SK-N-SH (cell line): ENCODE measurements at regions not wholly inside any gene's neighbourhood (a gene's known extent, or its start where the extent isn't known, plus 50 kb on each side); places are given as distances from the start of the nearest gene placed in this dataset.
A peak's percentile ranks its signal among the peaks of the same experiment; 100 is the strongest.

Experiments
- CTCF ChIA-PET: fragments of 300-600, 350-600 bp; formaldehyde crosslinking; extraction: SDS; loops from one replicate; lab custom pipeline; 2021; lab: Yijun Ruan, JAX
- POLR2A ChIA-PET: fragments of 350-600 bp; sonication (Branson Sonifier 250); formaldehyde crosslinking; extraction: SDS; loops from one replicate; lab custom pipeline; 2020; ENCODE audit warnings: antibody characterized with exemption, inconsistent platforms; lab: Yijun Ruan, JAX
- DNase-seq: peaks from one replicate; pipeline ENCODE4 v3.0.0; 2012
- H2AFZ ChIP-seq: fragments of 200-600 bp; sonication (generic); 2 replicates; pipeline ENCODE4 v1.8.1; 2016; ENCODE audit warnings: antibody characterized with exemption, mild to moderate bottlenecking, low read depth
- H3F3A ChIP-seq: fragments of 200-600 bp; sonication (generic); replicated peaks from 2 replicates; pipeline ENCODE3; 2016; ENCODE audit warnings: antibody characterized with exemption, mild to moderate bottlenecking; ENCODE audit not compliant: insufficient read depth
- H3K27ac ChIP-seq, 2 experiments: fragments of 200-500 bp in 1 of 2; fragments of 200-600 bp in 1 of 2; sonication (Bioruptor generic) in 1 of 2; sonication (generic), shearing (Covaris generic) in 1 of 2; 2 replicates each; pipeline versions ENCODE4 v1.5.1 to v1.6.1; 2014 to 2016; ENCODE audit warnings: low read depth in 2 of 2, inconsistent platforms in 1 of 2, low read length in 1 of 2, mild to moderate bottlenecking in 1 of 2, mixed read lengths in 1 of 2
- H3K27me3 ChIP-seq: fragments of 200-600 bp; sonication (generic), shearing (Covaris generic); 2 replicates; pipeline ENCODE4 v1.6.1; 2016; ENCODE audit warnings: mixed run types; ENCODE audit not compliant: insufficient read depth
- H3K36me3 ChIP-seq, 2 experiments: fragments of 200-500 bp in 1 of 2; fragments of 200-600 bp in 1 of 2; sonication (Bioruptor generic) in 1 of 2; sonication (generic) in 1 of 2; replicated peaks in 1 of 2; 2 replicates each; pipeline versions ENCODE3 to v1.5.1; 2014 to 2016; ENCODE audit warnings: low read length in 1 of 2, mild to moderate bottlenecking in 1 of 2; ENCODE audit not compliant: insufficient read depth in 2 of 2, control insufficient read depth in 1 of 2
- H3K4me1 ChIP-seq, 2 experiments: fragments of 200-500 bp in 1 of 2; fragments of 200-600 bp in 1 of 2; sonication (Bioruptor generic) in 1 of 2; sonication (generic), shearing (Covaris generic) in 1 of 2; 2 replicates each; pipeline versions ENCODE4 v1.5.1 to v1.6.1; 2014 to 2016; ENCODE audit warnings: low read depth in 1 of 2, low read length in 1 of 2, mixed run types in 1 of 2; ENCODE audit not compliant: insufficient read depth in 2 of 2, control insufficient read depth in 1 of 2
- H3K4me2 ChIP-seq: fragments of 200-600 bp; sonication (generic), shearing (Covaris generic); 2 replicates; pipeline ENCODE4 v1.6.1; 2017; ENCODE audit warnings: mixed run types
- H3K4me3 ChIP-seq, 2 experiments: fragments of 200-500 bp in 1 of 2; fragments of 200-600 bp in 1 of 2; sonication (Bioruptor generic) in 1 of 2; sonication (generic), shearing (Covaris generic) in 1 of 2; 2 replicates each; pipeline versions ENCODE4 v1.5.1 to v1.8.1; 2014 to 2016; ENCODE audit warnings: low read depth in 2 of 2, inconsistent platforms in 1 of 2, low read length in 1 of 2, mild to moderate bottlenecking in 1 of 2, mixed read lengths in 1 of 2, moderate library complexity in 1 of 2
- H3K79me2 ChIP-seq: fragments of 200-600 bp; sonication (generic); 2 replicates; pipeline ENCODE4 v1.8.1; 2017; ENCODE audit warnings: mild to moderate bottlenecking; ENCODE audit not compliant: insufficient read depth
- H3K9ac ChIP-seq: fragments of 200-600 bp; sonication (generic); 2 replicates; pipeline ENCODE4 v1.6.1; 2017; ENCODE audit warnings: mixed run types
- H3K9me2 ChIP-seq: fragments of 200-600 bp; sonication (generic); 2 replicates; pipeline ENCODE4 v1.6.1; 2017; ENCODE audit warnings: mixed run types
- H3K9me3 ChIP-seq: fragments of 200-600 bp; sonication (generic); 2 replicates; pipeline ENCODE4 v1.6.1; 2017; ENCODE audit warnings: mixed run types, mild to moderate bottlenecking, moderate library complexity
- H4K20me1 ChIP-seq: fragments of 200-600 bp; sonication (generic); 2 replicates; pipeline ENCODE4 v1.6.1; 2017; ENCODE audit warnings: mild to moderate bottlenecking, mixed run types; ENCODE audit not compliant: insufficient read depth
- CHD2 ChIP-seq: fragments of 150-350 bp; IDR thresholded peaks from 2 replicates; pipeline ENCODE4 v1.6.1; 2018; ENCODE audit warnings: low read length; ENCODE audit not compliant: partially characterized antibody
- CTCF ChIP-seq: fragments of 200-600 bp; sonication (generic); IDR thresholded peaks from 2 replicates; pipeline ENCODE4 v1.6.1; 2017; ENCODE audit warnings: antibody characterized with exemption, mild to moderate bottlenecking, moderate library complexity
- ELF1 ChIP-seq: IDR thresholded peaks from 2 replicates; pipeline ENCODE4 v1.4.0; 2012
- EZH2phosphoT487 ChIP-seq: fragments of 200-600 bp; sonication (generic); IDR thresholded peaks from 2 replicates; pipeline ENCODE4 v1.6.1; 2017; ENCODE audit warnings: low read depth, mixed run types, mild to moderate bottlenecking, antibody characterized with exemption, moderate library complexity, borderline replicate concordance
- FOSL2 ChIP-seq: IDR thresholded peaks from 2 replicates; pipeline ENCODE4 v1.4.0; 2012; ENCODE audit warnings: low read depth, mild to moderate bottlenecking, moderate library complexity, borderline replicate concordance
- FOXM1 ChIP-seq: IDR thresholded peaks from 2 replicates; pipeline ENCODE4 v1.4.0; 2012; ENCODE audit warnings: low read depth, mild to moderate bottlenecking
- IRF3 ChIP-seq: fragments of 150-350 bp; IDR thresholded peaks from 2 replicates; pipeline ENCODE4 v1.6.1; 2016; ENCODE audit warnings: mild to moderate bottlenecking, low read depth, low read length
- JUND ChIP-seq: IDR thresholded peaks from 2 replicates; pipeline ENCODE4 v1.4.0; 2012
- MAX ChIP-seq: IDR thresholded peaks from 2 replicates; pipeline ENCODE4 v1.4.0; 2012; ENCODE audit warnings: low read depth
- NRF1 ChIP-seq: IDR thresholded peaks from 2 replicates; pipeline ENCODE4 v1.6.1; 2012; ENCODE audit warnings: low read depth, mild to moderate bottlenecking, low read length
- POLR2AphosphoS5 ChIP-seq: IDR thresholded peaks from 2 replicates; pipeline ENCODE4 v1.6.1; 2012; ENCODE audit warnings: low read depth, low read length
- RAD21 ChIP-seq: IDR thresholded peaks from 2 replicates; pipeline ENCODE4 v1.6.1; 2012; ENCODE audit warnings: mild to moderate bottlenecking, low read length
- REST ChIP-seq: IDR thresholded peaks from 2 replicates; pipeline ENCODE4 v1.6.1; 2012; ENCODE audit warnings: mild to moderate bottlenecking, low read depth, low read length, moderate library complexity
- SMC3 ChIP-seq: IDR thresholded peaks from 2 replicates; pipeline ENCODE4 v1.6.1; 2012; ENCODE audit warnings: low read depth, low read length, improper control_type of control experiment
- TEAD4 ChIP-seq: IDR thresholded peaks from 2 replicates; pipeline ENCODE4 v1.4.0; 2012; ENCODE audit warnings: mild to moderate bottlenecking, borderline replicate concordance; ENCODE audit not compliant: insufficient read depth
- USF1 ChIP-seq: IDR thresholded peaks from 2 replicates; pipeline ENCODE4 v1.4.0; 2012; ENCODE audit warnings: low read depth, borderline replicate concordance
- ZBTB33 ChIP-seq: IDR thresholded peaks from 2 replicates; pipeline ENCODE4 v1.4.0; 2012; ENCODE audit warnings: low read depth, borderline replicate concordance
- WGBS: methylation state at CpG from one replicate; pipeline ENCODE4 v1.1.6; 2017; ENCODE audit warnings: low lambda C conversion rate; 5-methylcytosine and 5-hydroxymethylcytosine counted together

GRCh38 chr14:106842687-106843086 is 1316.3 kb downstream of the TMEM121 start:
- Histone ChIP-seq H3K36me3 (no peaks in the 10 kb centered on the region), H3K4me1 (peaks cover 12 to 19% of the 10 kb centered on the region in 2 experiments; a peak in 3 of 4 replicates), H3K4me3 (no peak overlapping the region), H3K9me2 (no peaks in the 10 kb centered on the region), H3K9me3 (no peaks in the 10 kb centered on the region; the same call in 1 of the 2 replicates), H3K4me2 (peak overlapping the region; percentile 85; the same call in 1 of the 2 replicates), H3K27ac (no peak overlapping the region), H3K9ac (no peak overlapping the region), H3K79me2 (no peaks in the 10 kb centered on the region), H3K27me3 (no peaks in the 10 kb centered on the region), H3F3A (peaks cover 13% of the 10 kb centered on the region), H4K20me1 (no peaks in the 10 kb centered on the region), H2AFZ (no peak overlapping the region)
- peak; percentile 54 for DNase-seq
- ChIA-PET CTCF (interaction anchor here (0.6 to 2.1 kb wide), 5 partner anchors 15 to 53 kb away, joined by 3 to 5 read pairs (median 3); no protein-coding TSS in a partner anchor), POLR2A (no interaction called here)
- TF ChIP-seq CTCF (peak; percentile 73), MAX (no peak), RAD21 (peak; percentile 15; the same call in 1 of the 2 replicates), POLR2AphosphoS5 (no peak), SMC3 (peak; percentile 11; the same call in 1 of the 2 replicates)
- 29% methylated on average over 6 of the region's 6 CpGs for WGBS

- H3K36me3 ChIP-seq, result no peaks in the 10 kb centered on the region
- peaks cover 12 to 22% of the 10 kb centered on the region in 2 experiments; a peak in 3 of 4 replicates for H3K4me1 ChIP-seq
- H3K4me3 ChIP-seq, result peak overlapping the region; percentile 54 to 61
- peaks cover 13% of the 10 kb centered on the region for H3F3A ChIP-seq
- WGBS, result 18% methylated on average over 6 of the region's 6 CpGs
- no peak for DNase-seq
- peak overlapping the region; percentile 85 for H3K4me2 ChIP-seq
- H3K9ac ChIP-seq, result peak overlapping the region; percentile 55; the same call in 1 of the 2 replicates
- H3K9me3 ChIP-seq, result no peaks in the 10 kb centered on the region; the same call in 1 of the 2 replicates
- H3K79me2 ChIP-seq, result no peaks in the 10 kb centered on the region
- no peaks in the 10 kb centered on the region for H3K27me3 ChIP-seq
- POLR2A ChIA-PET, result no interaction called here
- no peak overlapping the region; a peak in 1 of 4 replicates for H3K27ac ChIP-seq
- no peaks in the 10 kb centered on the region for H4K20me1 ChIP-seq
- H3K9me2 ChIP-seq, result no peaks in the 10 kb centered on the region
- H2AFZ ChIP-seq, result peak overlapping the region; percentile 87
- CTCF ChIA-PET, result interaction anchor here (0.6 to 2.6 kb wide), 9 partner anchors 12 to 53 kb away, joined by 3 to 14 read pairs (median 3); no protein-coding TSS in a partner anchor
- TF ChIP-seq TEAD4 (no peak), EZH2phosphoT487 (no peak), POLR2AphosphoS5 (no peak), FOSL2 (no peak), JUND (no peak), RAD21 (no peak), FOXM1 (no peak), REST (no peak), IRF3 (no peak), NRF1 (no peak), ELF1 (no peak), CHD2 (no peak), ZBTB33 (no peak), USF1 (no peak)
Measured at GRCh38 chr14:106843386-106843785, 1317.0 kb downstream of the TMEM121 start.
